ENCODE measurements at regions not wholly inside any gene's neighbourhood (a gene's known extent, or its start where the extent isn't known, plus 50 kb on each side); places are given as distances from the start of the nearest gene placed in this dataset.

GRCh38 chr1:14495381-14495780 lies 103.1 kb upstream of the KAZN start:
- no peak for DNase-seq (ENCODE audit: low spot score)

- peak; percentile 45 for DNase-seq (ENCODE audit: low spot score)
Observed at GRCh38 chr1:14495996-14496395, 102.5 kb upstream of the KAZN start.

GRCh38 chr1:14498839-14499238 lies 99.6 kb upstream of the KAZN start:
- no peak for DNase-seq (ENCODE audit: low spot score)

GRCh38 chr1:14499312-14500040 lies 99.0 kb upstream of the KAZN start:
- no peak for DNase-seq (ENCODE audit: low spot score)

- DNase-seq (ENCODE audit: low spot score): peak; percentile 16
Observed at GRCh38 chr1:14500041-14500440, 98.4 kb upstream of the KAZN start.

- no peak for DNase-seq (ENCODE audit: low spot score)
Observed at GRCh38 chr1:14500912-14501311, 97.6 kb upstream of the KAZN start.

GRCh38 chr1:14504517-14504916 lies 94.0 kb upstream of the KAZN start:
- DNase-seq (ENCODE audit: low spot score): no peak

- no peak for DNase-seq (ENCODE audit: low spot score)
Observed at GRCh38 chr1:14506471-14507255, 91.8 kb upstream of the KAZN start.

- peak; percentile 25 for DNase-seq (ENCODE audit: low spot score)
Observed at GRCh38 chr1:14507262-14507661, 91.2 kb upstream of the KAZN start.

- DNase-seq (ENCODE audit: low spot score): no peak
Observed at GRCh38 chr1:14508613-14509012, 89.9 kb upstream of the KAZN start.

GRCh38 chr1:14511166-14511680 lies 87.3 kb upstream of the KAZN start:
- DNase-seq (ENCODE audit: low spot score): no peak

- DNase-seq (ENCODE audit: low spot score): no peak
Observed at GRCh38 chr1:14511796-14512585, 86.5 kb upstream of the KAZN start.

- DNase-seq (ENCODE audit: low spot score): no peak
Observed at GRCh38 chr1:14513111-14513510, 85.4 kb upstream of the KAZN start.

GRCh38 chr1:14514739-14515138 lies 83.7 kb upstream of the KAZN start:
- no peak for DNase-seq (ENCODE audit: low spot score)

- DNase-seq (ENCODE audit: low spot score): peak; percentile 91
Observed at GRCh38 chr1:14516974-14517840, 81.3 kb upstream of the KAZN start.

- DNase-seq (ENCODE audit: low spot score): no peak
Observed at GRCh38 chr1:14517841-14518180, 80.7 kb upstream of the KAZN start.

GRCh38 chr1:14519976-14520375 lies 78.5 kb upstream of the KAZN start:
- no peak for DNase-seq (ENCODE audit: low spot score)

- no peak for DNase-seq (ENCODE audit: low spot score)
Observed at GRCh38 chr1:14520514-14521163, 77.8 kb upstream of the KAZN start.

GRCh38 chr1:14521622-14522021 lies 76.9 kb upstream of the KAZN start:
- no peak for DNase-seq (ENCODE audit: low spot score)

- peak; percentile 59 for DNase-seq (ENCODE audit: low spot score)
Observed at GRCh38 chr1:14522077-14522925, 76.2 kb upstream of the KAZN start.

All from umbilical cord (tissue), 1 donor.